ENCODE measurements at regions not wholly inside any gene's neighbourhood (a gene's known extent, or its start where the extent isn't known, plus 50 kb on each side); places are given as distances from the start of the nearest gene placed in this dataset.

DNA sequence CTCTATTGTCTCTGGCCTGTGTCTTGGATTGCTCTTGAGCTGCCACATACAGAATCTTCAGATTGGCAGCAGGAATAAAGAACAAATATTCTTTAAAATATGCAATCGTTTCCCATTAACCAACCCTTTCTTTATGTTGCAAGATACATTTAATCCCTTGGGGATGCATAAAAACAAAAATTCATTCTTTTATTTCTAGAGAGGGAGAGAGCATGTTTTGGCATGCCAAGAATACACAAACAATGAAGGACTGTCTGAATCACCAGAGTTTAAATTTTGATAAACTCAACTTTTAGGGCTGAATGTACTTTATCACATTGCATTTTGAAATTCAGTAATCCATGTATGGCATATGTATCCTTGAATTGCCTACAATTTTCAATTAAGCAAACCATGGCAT lies 154.3 kb upstream of the SEMA3D start:
- TF ChIP-seq CTCF (IDR thresholded peaks at IDR 0.05; ENCODE audit: borderline replicate concordance, extremely low read depth, low read length, poor library complexity, severe bottlenecking), result no peak
- no peak for TF ChIP-seq EZH2 (IDR thresholded peaks at IDR 0.05; ENCODE audit: borderline replicate concordance, low read depth, low read length, severe bottlenecking)
